Panc1 (cell line): ENCODE measurements at regions not wholly inside any gene's neighbourhood (a gene's known extent, or its start where the extent isn't known, plus 50 kb on each side); places are given as distances from the start of the nearest gene placed in this dataset.

Source experiments
- ATAC-seq: fragments of 200-7000 bp; cut with Tn5 transposase; 2 replicates; pipeline ENCODE4 v1.9.1; 2020; ENCODE audit warnings: mild to moderate bottlenecking, moderate library complexity
- BruUV-seq: library from RNA; stranded (reverse); fragments of 400-500 nt; replicated peaks from 2 replicates; lab custom pipeline; 2021; lab: Mats Ljungman, UMichigan
- CTCF ChIA-PET: fragments of 300-600 bp; sonication (Branson Sonifier 250); formaldehyde crosslinking; loops from one replicate; lab custom pipeline; 2022; ENCODE audit warnings: antibody characterized with exemption; lab: Charles Lee
- POLR2A ChIA-PET: fragments of 300-600 bp; sonication (Branson Sonifier 250); formaldehyde crosslinking; loops from one replicate; lab custom pipeline; 2022; ENCODE audit warnings: antibody characterized with exemption; lab: Charles Lee
- DNase-seq: peaks from one replicate; pipeline ENCODE4 v3.0.0-alpha.2; 2010; ENCODE audit warnings: low read depth, low spot score
- H3K27ac ChIP-seq: 2 replicates; pipeline ENCODE4 v1.5.1; 2011; ENCODE audit warnings: mild to moderate bottlenecking, low read length, inconsistent platforms
- H3K27me3 ChIP-seq: fragments of 200-500 bp; sonication (Bioruptor generic); 2 replicates; pipeline ENCODE4 v1.6.0; 2014; ENCODE audit warnings: low read length, inconsistent platforms; ENCODE audit not compliant: control insufficient read depth, insufficient read depth
- H3K36me3 ChIP-seq: fragments of 200-500 bp; sonication (Bioruptor generic); 2 replicates; pipeline ENCODE4 v1.5.1; 2014; ENCODE audit warnings: inconsistent platforms, mild to moderate bottlenecking, low read length, moderate library complexity; ENCODE audit not compliant: control insufficient read depth, insufficient read depth
- H3K4me1 ChIP-seq: 2 replicates; pipeline ENCODE4 v1.5.1; 2011; ENCODE audit warnings: inconsistent platforms, mild to moderate bottlenecking, low read length, moderate library complexity; ENCODE audit not compliant: control insufficient read depth, insufficient read depth
- H3K4me3 ChIP-seq, 2 experiments: 2 replicates each; pipeline ENCODE4 v1.5.1; 2011 to 2012; ENCODE audit warnings: low read depth in 2 of 2, low read length in 2 of 2, mild to moderate bottlenecking in 2 of 2, inconsistent platforms in 1 of 2, moderate library complexity in 1 of 2
- H3K9me3 ChIP-seq: fragments of 200-500 bp; sonication (Bioruptor generic); 2 replicates; pipeline ENCODE4 v1.5.1; 2014; ENCODE audit warnings: low read depth, mild to moderate bottlenecking, inconsistent platforms, low read length, moderate library complexity; ENCODE audit not compliant: control insufficient read depth, insufficient read depth
- CTCF ChIP-seq: fragments of 450-650 bp; IDR thresholded peaks from 2 replicates; pipeline ENCODE4 v1.5.1; 2017; ENCODE audit warnings: mild to moderate bottlenecking
- POLR2AphosphoS5 ChIP-seq: IDR thresholded peaks from 2 replicates; pipeline ENCODE4 v1.6.1; 2012; ENCODE audit warnings: mild to moderate bottlenecking, low read depth, low read length, moderate library complexity
- REST ChIP-seq, 2 experiments: IDR thresholded peaks; 2 replicates each; pipeline ENCODE4 v1.6.1; 2011 to 2012; ENCODE audit warnings: low read depth in 2 of 2, control low read depth in 1 of 2, low read length in 1 of 2, mild to moderate bottlenecking in 1 of 2, moderate library complexity in 1 of 2; ENCODE audit not compliant: insufficient read depth in 1 of 2
- SIN3A ChIP-seq: IDR thresholded peaks from 2 replicates; pipeline ENCODE4 v1.6.1; 2012; ENCODE audit warnings: low read depth, mild to moderate bottlenecking, low read length, moderate library complexity, borderline replicate concordance; ENCODE audit not compliant: insufficient read depth
- TCF7L2 ChIP-seq: IDR thresholded peaks from 2 replicates; pipeline ENCODE4 v1.6.1; 2011; ENCODE audit warnings: mild to moderate bottlenecking, low read depth, low read length, inconsistent platforms
- in situ Hi-C: cut with HindIII; loops from 2 replicates; pipeline ENCODE4 v1.10.0; 2016; ENCODE audit warnings: low sequenced_read_pairs, low pct_unique_long_range_greater_than_20kb
- intact Hi-C: fragments of 100-400 bp; cut with micrococcal nuclease; formaldehyde crosslinking; loops from one replicate; pipeline ENCODE4 v1.10.0; 2022; ENCODE audit not compliant: unreplicated experiment

GRCh38 chr2:234348081-234348480 lies 148.8 kb downstream of the ARL4C start:
- in situ Hi-C loops (no loop called here), intact Hi-C loops (loop anchor here (5.0 kb wide), 1 partner anchor 41 kb away; no protein-coding TSS in a partner anchor)
- no TSS peak for BruUV-seq
- CTCF ChIA-PET: no interaction called here
- POLR2A ChIA-PET: no interaction called here
- no peaks in the 10 kb centered on the region for H3K36me3 ChIP-seq
- ATAC-seq: no peak
- DNase-seq: no peak
- H3K27me3 ChIP-seq: no peaks in the 10 kb centered on the region
- peaks cover 13% of the 10 kb centered on the region; the same call in 1 of the 2 replicates for H3K9me3 ChIP-seq
- H3K4me3 ChIP-seq: no peak overlapping the region
- H3K4me1 ChIP-seq: no peaks in the 10 kb centered on the region; the same call in 1 of the 2 replicates
- H3K27ac ChIP-seq: peak overlapping the region; percentile 62; the same call in 1 of the 2 replicates
- TF ChIP-seq REST (IDR thresholded peaks at IDR 0.05; ENCODE audit: insufficient read depth in 1 of 2, low read depth in 2 of 2, low read length in 1 of 2) (no peak), TCF7L2 (no peak), CTCF (no peak), POLR2AphosphoS5 (no peak), SIN3A (no peak)

- no peak for DNase-seq
- in situ Hi-C loops: no loop called here
- H3K27ac ChIP-seq: peak overlapping the region; percentile 29; the same call in 1 of the 2 replicates
- no peaks in the 10 kb centered on the region; the same call in 1 of the 2 replicates for H3K4me1 ChIP-seq
- no peak for TF ChIP-seq REST (IDR thresholded peaks at IDR 0.05; ENCODE audit: insufficient read depth in 1 of 2, low read depth in 2 of 2, low read length in 1 of 2)
- TF ChIP-seq SIN3A: no peak
- intact Hi-C loops: loop anchor here (5.0 kb wide), 1 partner anchor 39 kb away; no protein-coding TSS in a partner anchor
- H3K4me3 ChIP-seq: no peak overlapping the region
- POLR2A ChIA-PET: no interaction called here
- H3K27me3 ChIP-seq: no peaks in the 10 kb centered on the region
- no peak for ATAC-seq
- H3K9me3 ChIP-seq: no peaks in the 10 kb centered on the region
- BruUV-seq: no TSS peak
- H3K36me3 ChIP-seq: no peaks in the 10 kb centered on the region
- CTCF ChIA-PET: no interaction called here
Observed at GRCh38 chr2:234345921-234346320, 151.0 kb downstream of the ARL4C start.
